ENCODE measurements at regions not wholly inside any gene's neighbourhood (a gene's known extent, or its start where the extent isn't known, plus 50 kb on each side); places are given as distances from the start of the nearest gene placed in this dataset.
A peak's percentile ranks its signal among the peaks of the same experiment; 100 is the strongest.

- Histone ChIP-seq H3K36me3 (no peaks in the 10 kb centered on the region), H3K27ac (no peak overlapping the region), H3K4me3 (no peak overlapping the region), H3K4me1 (no peaks in the 10 kb centered on the region), H3K27me3 (peaks cover 0 to 21% of the 10 kb centered on the region in 2 donors), H3K9me3 (no peaks in the 10 kb centered on the region)
- intact Hi-C loops (cut with DNase I), result no loop called here
- DNase-seq, result no peak
- TF ChIP-seq CTCF (IDR thresholded peaks at IDR 0.05), result no peak
- no peak for ATAC-seq
These were observed 111.6 kb upstream of the ESRRB start for GRCh38 chr14:76264384-76264783.

- DNase-seq (peak; percentile 54 to 85 (median 66)), ATAC-seq (peak; percentile 90)
- Histone ChIP-seq H3K9me3 (no peaks in the 10 kb centered on the region), H3K27ac (peak overlapping the region in 1 of 2 donors; percentile 15), H3K36me3 (no peaks in the 10 kb centered on the region), H3K27me3 (peaks cover 0 to 31% of the 10 kb centered on the region in 2 donors), H3K4me1 (no peaks in the 10 kb centered on the region), H3K4me3 (peak overlapping the region; percentile 32 to 37)
- TF ChIP-seq CTCF (IDR thresholded peaks at IDR 0.05), result no peak
- intact Hi-C loops (cut with DNase I), result no loop called here
These were observed 108.5 kb upstream of the ESRRB start for GRCh38 chr14:76267322-76268046.

- DNase-seq (peak in 2 of 4 donors; percentile 52 to 54), ATAC-seq (peak; percentile 55)
- Histone ChIP-seq H3K36me3 (no peaks in the 10 kb centered on the region), H3K27ac (no peak overlapping the region), H3K4me1 (no peaks in the 10 kb centered on the region), H3K4me3 (peak overlapping the region; percentile 32 to 37), H3K27me3 (peaks cover 0 to 31% of the 10 kb centered on the region in 2 donors), H3K9me3 (no peaks in the 10 kb centered on the region)
- no peak for TF ChIP-seq CTCF (IDR thresholded peaks at IDR 0.05)
- intact Hi-C loops (cut with DNase I), result no loop called here
These were observed 107.9 kb upstream of the ESRRB start for GRCh38 chr14:76268047-76268431.

GRCh38 chr14:76268700-76269099 is 107.2 kb upstream of the ESRRB start:
- DNase-seq, result no peak
- Histone ChIP-seq H3K27ac (no peak overlapping the region), H3K36me3 (no peaks in the 10 kb centered on the region), H3K27me3 (peaks cover 0 to 31% of the 10 kb centered on the region in 2 donors), H3K4me3 (no peak overlapping the region), H3K9me3 (no peaks in the 10 kb centered on the region), H3K4me1 (no peaks in the 10 kb centered on the region)
- intact Hi-C loops (cut with DNase I), result no loop called here
- TF ChIP-seq CTCF (IDR thresholded peaks at IDR 0.05), result no peak
- no peak for ATAC-seq

- H3K9me3 ChIP-seq, result no peaks in the 10 kb centered on the region
- H3K4me3 ChIP-seq, result no peak overlapping the region
- no peak overlapping the region for H3K27ac ChIP-seq
- ATAC-seq, result no peak
- no peaks in the 10 kb centered on the region for H3K4me1 ChIP-seq
- no peak for DNase-seq
- no peak for TF ChIP-seq CTCF (IDR thresholded peaks at IDR 0.05)
- intact Hi-C loops (cut with DNase I), result no loop called here
- peaks cover 0 to 31% of the 10 kb centered on the region in 2 donors for H3K27me3 ChIP-seq
- H3K36me3 ChIP-seq, result no peaks in the 10 kb centered on the region
These were observed 104.7 kb upstream of the ESRRB start for GRCh38 chr14:76271041-76271755.

Measured in left lung (tissue), 4 donors.